Testis (tissue), 2 donors: ENCODE measurements at regions not wholly inside any gene's neighbourhood (a gene's known extent, or its start where the extent isn't known, plus 50 kb on each side); places are given as distances from the start of the nearest gene placed in this dataset.

Source experiments
- CTCF ChIP-seq, 3 experiments: fragments of 450-650 bp in 2 of 3; fragments of 200-600 bp in 1 of 3; sonication (generic) in 1 of 3; IDR thresholded peaks; one replicate each; pipeline ENCODE4 v1.5.1; 2016 to 2019; ENCODE audit warnings: antibody characterized with exemption in 3 of 3, mild to moderate bottlenecking in 2 of 3, moderate library complexity in 1 of 3
- POLR2A ChIP-seq: fragments of 450-650 bp; IDR thresholded peaks from one replicate; pipeline ENCODE4 v1.6.1; 2017; ENCODE audit warnings: antibody characterized with exemption, mild to moderate bottlenecking, moderate library complexity

GRCh38 chr2:143968860-143969259 lies 551.1 kb downstream of the ZEB2 start:
- TF ChIP-seq CTCF (IDR thresholded peaks at IDR 0.05) (no peak), POLR2A (no peak)
